ENCODE measurements at regions not wholly inside any gene's neighbourhood (a gene's known extent, or its start where the extent isn't known, plus 50 kb on each side); places are given as distances from the start of the nearest gene placed in this dataset.
"Not testable (repeated sequence)": the region's sequence is repeated elsewhere in the genome, so short reads cannot be mapped to it uniquely, and the experiment has no call there.

DNA sequence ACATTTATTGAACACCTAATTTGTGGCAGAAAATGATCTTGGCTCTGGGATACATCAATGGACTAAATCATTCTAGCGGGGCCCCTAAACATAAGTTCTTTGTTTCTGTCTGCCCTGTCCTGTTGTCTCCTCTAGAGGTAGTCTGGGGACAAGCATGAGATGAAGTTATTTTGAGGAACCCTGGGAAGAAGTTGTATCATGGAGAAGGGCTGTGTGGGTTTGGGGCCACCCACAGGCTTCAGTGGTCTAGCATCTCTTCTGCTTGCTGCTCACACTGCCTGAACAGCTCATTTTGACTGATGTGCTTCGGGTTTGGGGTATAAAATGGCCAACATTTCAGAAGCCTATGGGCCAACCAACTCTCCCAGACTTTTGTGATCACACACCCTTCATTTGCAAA lies 50.3 kb upstream of the OSBPL11 start:
- DNase-seq, result no peak

DNA sequence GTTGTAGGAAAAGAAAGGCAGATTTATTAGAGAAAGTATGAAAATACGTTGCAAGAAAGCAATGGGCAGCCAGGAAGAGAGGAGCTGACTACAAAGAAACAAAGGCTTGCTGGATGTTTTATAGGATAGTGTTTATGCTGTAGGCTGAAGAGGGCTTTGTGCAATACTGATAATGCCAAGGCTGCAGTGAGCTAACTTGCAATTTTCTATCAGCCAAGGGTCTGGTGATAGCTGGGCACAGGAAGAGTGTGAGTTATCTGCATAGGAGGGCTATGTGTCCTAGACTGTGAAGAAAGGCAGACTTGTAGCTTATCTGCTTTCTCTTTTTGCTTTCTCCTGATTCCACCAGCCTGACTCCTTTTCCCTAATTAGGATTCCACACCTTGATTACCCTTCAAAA lies 51.3 kb upstream of the OSBPL11 start:
- DNase-seq, result no peak

DNA sequence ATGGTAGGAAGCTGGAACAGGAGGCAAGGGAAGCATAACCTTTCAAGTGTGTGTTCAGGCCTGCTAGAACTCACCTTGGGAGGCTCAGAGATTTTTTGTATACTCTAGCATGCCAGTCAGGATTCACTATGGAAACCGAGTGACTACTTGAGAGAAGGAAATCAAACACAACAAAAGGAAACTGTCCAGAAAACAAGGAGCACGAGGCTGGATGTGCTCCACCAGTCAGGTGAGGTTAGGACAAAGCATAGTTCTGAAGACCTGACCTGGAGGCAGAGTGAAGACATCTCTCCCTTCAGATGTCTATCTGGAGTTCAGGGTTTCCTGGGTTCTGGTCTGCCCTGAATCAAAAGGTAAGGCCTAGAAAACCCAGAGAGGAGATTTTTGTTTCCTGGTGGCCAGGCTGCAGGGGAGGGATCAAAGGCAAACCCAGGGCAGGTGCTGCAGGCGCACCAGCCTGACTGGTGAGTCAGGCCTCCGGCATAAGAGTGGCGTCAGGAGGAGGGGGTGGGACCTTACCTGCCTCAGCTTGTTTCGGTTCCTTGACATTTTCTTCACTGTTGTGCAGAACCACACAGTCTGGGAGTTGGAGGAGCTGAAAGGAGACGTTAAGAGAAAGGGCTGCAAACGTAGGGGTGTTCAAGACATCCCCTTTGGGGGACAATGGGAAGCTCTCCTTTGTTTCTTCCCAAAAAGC lies 52.2 kb upstream of the OSBPL11 start:
- DNase-seq, result no peak

DNA sequence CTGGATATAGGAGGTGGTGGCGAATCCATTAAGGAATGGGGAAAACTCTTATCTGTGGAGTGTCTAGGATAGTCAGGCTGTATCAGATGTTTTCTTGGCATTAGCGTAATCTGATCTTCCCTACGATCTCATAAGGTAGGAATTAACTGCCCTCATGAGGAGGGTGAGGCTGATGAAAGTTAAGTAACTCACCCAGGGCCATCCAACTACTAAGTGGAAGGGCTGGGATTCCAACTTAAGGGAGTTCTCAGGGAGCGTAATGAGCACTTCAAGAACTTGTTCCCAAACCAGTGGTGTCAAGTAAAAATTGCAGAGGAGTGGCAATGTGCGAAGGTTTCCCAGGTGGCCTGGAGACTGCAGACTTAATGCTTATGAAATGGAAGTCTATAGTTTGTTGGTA lies 55.9 kb upstream of the OSBPL11 start:
- no peak for DNase-seq

DNA sequence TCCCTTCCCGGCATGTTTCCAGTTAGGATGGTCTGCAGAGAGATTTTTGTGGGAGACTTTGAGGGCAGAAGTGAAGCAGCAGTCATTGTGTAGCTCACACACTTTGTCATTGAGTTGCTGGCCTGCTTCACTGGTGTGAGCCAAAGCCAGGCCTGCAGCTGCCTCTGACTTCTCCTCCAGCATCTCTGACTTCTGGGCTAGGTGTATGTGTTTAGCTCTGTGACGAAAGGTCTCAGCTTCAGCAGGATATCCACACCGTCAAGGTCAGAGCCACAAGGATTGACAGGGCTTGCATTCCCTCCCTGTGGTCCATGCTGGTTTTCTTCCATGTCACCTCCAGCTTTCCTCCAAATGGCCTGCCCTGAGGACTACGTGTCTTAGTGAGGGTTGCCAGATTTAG lies 57.1 kb upstream of the OSBPL11 start:
- no peak for DNase-seq

DNA sequence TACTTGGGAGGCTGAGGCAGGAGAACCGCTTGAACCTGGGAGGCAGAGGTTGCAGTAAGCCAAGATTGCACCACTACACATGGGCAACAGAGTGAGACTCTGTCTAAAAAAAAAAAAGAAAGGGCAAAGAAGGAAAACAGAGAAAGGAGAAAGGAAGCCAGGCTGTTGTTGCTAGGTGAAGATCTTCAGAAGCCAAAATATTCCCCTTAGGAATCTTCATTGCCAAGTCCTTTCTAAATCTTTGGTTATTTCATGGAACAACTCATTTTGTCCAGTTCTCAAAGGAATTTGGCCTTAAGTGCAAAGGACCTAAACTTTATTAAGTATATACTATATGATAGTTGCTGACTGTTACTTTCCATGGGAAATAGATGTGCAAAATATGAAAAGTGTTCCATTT lies 59.2 kb upstream of the OSBPL11 start:
- DNase-seq, result no peak

DNA sequence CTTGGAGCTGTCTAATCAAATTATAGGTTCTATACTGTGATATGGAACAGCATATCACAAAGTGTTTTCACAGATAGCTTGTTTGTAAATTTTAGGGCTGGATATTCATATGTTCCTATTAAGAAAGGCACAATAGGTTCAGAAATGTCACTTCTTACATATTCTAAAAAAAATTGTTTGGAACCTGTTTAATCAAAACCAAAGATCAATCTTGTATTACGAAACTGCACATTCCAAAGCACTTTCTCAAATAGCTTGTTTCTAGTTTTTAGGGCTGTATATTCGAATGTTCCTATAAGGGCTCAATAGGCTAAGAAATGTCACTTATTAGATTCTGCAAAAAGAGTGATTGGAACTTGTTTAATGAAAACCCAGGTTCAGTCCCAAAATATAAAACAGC lies 67.4 kb upstream of the OSBPL11 start:
- no peak for DNase-seq

DNA sequence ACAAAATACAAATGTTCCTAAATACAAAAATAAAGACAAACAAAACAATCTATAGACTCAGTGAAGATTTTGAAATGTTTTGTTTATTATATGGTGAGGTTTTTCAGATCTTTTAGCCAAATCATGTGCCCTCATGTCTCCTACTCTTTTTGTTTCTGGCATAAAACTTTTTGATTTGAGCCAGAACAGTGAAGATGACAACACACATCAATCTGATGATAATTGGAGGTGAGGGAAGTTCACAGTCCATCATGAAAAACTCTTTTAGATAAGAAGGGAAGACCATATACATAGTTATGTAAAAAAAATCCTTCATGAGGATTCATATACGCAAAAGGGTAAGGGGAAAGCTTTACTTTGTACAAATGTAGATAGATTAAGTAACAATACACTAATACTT lies 75.1 kb upstream of the OSBPL11 start:
- DNase-seq, result no peak

DNA sequence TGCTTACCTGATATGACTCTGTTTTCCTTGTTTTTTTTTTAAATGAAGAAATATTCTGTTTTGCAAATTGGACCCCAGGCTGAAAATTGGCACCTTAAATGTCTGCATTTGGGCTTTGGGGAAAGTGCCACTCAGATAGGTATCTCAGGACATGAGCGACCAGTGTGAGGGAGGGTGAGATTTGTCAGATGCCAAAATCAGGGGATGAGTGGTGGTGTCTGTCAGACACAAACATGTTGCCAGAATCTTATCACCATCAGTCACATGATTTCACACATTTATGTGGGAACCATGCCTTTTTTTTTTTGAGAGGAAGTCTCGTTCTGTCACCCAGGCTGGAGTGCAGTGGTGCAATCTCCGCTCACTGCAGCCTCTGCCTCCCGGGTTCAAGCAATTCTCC lies 75.6 kb upstream of the OSBPL11 start:
- no peak for DNase-seq

DNA sequence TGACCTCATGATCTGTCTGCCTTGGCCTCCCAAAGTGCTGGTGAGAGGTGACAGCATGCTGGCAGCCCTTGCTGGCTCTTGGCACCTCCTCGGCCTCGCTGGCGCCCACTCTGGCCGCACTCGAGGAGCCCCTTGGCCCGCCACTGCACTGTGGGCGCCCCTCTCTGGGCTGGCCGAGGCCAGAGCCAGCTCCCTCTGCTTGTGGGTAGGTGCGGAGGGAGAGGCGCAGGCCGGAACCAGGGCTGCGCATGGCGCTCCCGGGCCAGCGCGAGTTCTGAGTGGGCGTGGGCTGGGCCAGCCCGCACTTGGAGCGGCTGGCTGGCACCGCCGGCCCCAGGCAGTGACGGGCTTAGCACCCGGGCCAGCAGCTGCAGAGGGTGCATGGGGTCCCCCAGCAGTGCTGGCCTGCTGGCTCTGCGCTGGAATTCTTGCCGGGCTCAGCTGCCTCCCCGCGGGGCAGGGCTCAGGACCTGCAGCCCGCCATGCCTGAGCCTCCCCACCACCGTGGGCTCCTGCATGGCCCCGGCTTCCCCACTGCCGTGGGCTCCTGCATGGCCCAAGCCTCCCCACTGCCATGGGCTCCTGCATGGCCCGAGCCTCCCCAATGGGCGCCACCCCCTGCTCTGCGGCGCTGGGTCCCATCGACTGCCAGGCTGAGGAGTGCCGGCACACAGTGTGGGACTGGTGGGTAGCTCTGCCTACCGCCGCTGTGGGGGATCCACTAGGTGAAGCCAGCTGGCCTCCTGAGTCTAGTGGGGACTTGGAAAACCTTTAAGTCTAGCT lies 76.4 kb upstream of the OSBPL11 start:
- no peak for DNase-seq

DNA sequence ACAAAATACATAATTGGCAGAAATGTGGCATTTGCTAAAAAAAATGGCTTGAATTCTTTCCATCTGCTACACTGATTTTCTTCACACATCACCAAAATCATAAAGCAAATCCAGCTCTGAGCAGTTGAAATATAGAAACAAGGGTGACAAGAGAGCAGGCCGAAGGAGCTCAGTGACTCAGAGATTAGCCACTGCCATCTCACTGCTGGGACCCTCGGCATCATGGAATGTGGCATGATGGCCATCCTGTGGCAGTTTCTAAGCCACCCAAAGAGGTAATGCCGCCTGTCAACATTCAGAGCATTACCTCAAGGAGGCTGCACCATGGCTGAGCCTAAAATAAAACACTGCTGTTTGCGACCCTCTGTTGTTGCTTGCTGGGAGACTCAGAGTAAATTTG lies 80.5 kb upstream of the OSBPL11 start:
- DNase-seq, result no peak

DNA sequence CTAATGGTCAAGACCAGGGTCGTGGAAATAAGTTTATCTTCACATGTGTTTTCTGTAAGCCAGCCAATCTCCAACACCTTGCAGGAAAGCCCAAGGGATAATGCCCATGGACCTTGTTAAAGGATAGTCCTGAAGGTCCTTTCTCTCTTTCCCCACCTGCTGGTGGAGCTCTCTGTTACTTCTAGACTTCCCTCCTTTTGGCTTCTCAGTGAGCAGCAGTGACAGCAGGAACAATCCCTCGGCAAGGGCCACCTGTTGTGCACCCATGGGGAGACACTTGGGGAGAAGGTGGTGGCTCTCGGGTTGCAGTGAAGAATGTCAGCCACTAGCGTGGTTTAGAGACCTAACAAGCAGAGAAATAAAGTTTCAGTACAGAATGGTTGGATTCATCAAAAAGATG lies 84.0 kb upstream of the OSBPL11 start:
- no peak for DNase-seq

DNA sequence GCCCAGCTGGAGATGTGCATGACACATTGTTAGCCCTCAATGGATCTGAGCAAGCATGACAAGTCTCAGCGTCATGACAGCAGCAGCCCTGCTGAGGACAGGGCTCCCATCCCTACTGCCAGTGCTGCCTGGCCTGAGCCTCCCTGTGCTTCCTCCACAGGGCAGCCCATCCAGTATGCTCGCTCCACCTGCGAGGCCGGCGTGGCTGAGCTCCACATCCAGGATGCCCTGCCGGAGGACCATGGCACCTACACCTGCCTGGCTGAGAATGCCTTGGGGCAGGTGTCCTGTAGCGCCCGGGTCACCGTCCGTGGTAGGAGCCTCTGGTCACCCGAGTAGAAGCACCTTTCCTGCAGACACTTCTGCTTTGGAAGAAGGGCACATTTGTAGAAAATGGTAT lies 85.8 kb upstream of the OSBPL11 start:
- DNase-seq, result no peak

DNA sequence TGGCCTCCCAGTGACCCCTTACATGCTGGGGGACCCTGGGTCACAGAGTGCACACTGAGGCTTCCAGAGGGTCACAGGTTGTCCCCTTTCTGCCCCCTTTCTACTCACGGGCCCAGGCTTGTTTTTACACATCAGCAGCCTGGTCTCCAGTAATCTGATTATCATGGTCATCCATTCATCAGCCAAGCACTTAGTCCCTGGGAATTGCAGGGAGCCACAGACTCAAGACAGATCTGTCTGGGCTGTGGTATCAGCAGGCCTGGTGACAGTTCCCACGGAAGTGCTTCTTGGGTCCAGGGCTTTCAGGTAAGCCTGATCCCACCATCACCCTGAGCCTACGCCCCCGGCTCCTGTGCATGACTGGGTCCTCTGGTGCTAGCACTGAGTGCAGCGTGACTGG lies 86.6 kb upstream of the OSBPL11 start:
- DNase-seq, result not testable (repeated sequence)

DNA sequence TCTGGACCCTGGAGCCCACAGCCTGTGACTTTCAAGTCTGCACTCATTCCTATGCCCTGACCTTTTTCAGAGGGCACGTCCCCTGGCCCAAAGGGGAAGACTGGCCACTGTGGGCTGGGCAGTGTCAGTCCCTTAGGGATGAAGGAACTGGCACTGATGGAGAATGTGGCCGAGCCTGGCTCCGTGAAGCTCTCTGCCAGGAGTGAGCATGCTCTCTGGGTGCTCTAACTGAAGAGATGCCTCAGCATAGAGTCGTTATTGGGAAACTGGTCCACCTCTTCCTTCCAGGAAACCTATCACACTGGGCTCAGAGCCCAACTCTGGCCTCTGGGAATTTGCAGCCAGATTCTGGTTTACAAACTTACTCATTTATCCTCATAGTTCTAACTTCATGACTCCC lies 87.3 kb upstream of the OSBPL11 start:
- not testable (repeated sequence) for DNase-seq

DNA sequence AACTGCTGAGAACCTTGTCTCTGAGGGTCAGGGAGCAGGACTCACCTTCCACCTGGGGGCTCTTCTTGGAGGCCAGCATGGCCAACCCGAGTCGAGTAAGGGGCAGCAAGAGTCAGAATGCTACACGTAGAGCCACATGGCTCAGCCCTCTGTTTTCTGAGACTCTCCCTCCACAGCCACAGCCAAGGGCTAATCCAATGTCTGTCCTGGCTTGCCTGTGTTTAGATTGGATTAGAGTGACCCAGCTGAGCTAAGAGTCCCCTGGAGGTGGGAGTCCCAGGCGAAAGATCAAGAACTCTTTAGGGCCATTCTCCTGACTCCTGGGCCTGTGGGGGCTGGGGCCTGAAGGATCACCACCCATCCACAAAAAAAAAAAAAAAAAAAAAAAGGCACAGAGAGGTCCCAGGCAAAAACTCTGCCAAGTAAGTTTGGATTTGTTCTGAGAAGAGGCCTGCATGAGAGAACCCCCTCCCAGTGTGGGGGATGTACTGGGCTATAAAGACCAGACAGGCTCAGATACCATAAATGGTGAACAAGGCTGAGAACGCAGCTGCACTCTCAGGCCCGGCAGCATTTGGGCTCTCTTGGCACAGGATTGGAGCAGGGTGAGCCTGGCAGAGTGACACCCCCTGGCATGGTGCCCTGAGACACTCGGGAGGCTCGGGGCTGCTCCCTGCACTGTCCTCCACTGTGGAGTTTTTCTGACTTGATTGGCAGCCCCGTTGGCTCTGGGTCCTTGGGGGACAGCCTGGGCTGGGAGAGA lies 88.0 kb upstream of the OSBPL11 start:
- peak in 1 of 2 experiments; percentile 36 for DNase-seq

DNA sequence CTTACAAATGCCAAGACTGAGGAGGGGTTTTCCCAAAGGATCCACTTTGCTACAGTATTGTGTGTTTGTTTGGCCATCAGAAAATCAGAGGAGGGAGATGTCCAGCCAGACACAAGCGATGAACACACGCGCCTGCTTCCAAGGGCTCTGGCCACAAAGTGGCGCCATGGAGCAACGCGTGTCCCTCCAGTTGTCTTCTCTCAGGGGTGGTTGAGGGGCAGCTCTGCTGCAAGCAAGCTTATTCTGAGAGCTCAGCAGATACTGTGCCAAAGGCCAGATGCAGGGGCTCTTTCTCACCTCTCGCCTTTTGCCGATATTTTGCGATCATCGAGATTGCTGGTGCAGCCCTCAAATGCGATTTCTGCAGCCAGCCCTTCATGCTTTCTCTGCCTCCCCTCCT lies 88.9 kb upstream of the OSBPL11 start:
- DNase-seq, result peak in 1 of 2 experiments; percentile 18

DNA sequence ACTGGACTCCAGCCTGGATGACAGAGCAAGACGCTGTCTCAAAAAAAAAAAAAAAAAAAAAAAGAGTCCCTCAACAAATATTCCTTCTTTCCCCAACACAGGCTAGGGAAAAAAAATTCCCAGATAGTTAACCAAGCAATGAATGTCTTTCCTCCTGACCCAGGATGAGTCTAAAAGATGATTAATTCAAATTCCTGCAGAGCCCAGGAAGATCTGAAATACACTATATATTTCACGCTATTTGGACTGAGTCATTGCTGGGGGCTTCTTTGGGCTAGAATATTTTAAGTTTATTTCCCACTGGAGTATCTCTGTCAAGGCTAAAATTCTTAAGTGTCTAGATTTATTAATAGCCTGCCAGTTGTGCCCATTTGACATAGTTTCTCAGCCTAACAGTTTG lies 90.4 kb upstream of the OSBPL11 start:
- DNase-seq, result not testable (repeated sequence)

DNA sequence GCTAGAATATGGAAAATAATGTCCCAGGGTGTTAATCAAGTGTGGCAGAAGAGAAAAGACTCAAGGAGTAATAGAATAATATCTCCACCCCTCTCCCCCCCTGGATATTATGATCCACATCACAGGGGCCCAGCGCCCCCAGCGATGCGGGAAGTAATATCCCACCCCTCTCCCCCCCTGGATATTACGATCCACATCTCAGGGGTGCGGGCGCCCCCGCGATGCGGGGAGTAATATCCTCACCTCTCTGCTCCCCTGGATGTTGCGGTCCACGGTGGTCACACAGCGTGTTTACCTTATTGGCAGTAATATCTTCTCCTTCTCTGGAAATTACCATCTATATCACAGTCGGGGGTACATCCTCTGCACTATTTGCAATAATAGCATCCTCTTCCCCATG lies 97.1 kb upstream of the OSBPL11 start:
- no peak for DNase-seq

DNA sequence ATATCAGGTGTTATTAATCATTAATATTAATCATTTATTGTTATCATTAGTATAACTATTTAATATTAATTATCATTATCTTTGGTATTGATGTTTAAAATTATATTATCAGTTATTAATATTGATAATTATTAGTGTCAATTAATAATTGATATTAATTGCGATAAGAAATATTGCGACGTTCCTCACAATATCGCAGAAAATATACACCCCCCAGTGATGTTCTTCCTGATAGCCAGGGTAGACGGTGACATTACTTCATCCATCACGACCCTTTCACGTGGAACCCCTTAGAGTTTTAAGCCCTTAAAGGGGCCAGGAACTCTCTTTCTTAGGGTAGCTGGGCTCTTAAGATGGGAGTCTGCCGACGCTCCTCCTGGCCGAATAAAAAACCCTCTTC lies 98.6 kb upstream of the OSBPL11 start:
- no peak for DNase-seq

DNA sequence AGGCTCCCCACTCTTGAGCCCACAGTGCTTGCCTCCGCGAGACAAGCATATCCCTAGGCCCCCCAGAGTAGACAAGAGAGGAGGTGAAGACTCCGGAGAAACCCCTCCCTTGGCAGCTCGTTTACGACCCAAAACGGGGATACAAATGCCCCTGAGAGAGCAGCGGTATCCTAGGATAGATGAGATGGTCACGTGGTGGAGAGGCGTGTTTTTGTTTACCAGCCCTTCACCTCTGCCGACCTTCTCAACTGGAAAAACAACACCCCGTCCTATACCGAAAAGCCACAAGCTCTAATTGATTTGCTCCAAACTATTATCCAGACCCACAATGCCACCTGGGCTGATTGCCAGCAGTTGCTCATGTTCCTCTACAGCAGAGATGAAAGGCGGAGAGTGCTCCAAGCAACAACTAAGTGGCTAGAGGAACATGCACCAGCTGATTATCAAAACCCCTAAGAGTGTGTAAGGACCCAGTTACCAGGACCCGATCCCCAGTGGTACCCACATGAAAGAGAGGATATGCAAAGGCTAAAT lies 99.5 kb upstream of the OSBPL11 start:
- DNase-seq, result peak in 1 of 2 experiments; percentile 4

DNA sequence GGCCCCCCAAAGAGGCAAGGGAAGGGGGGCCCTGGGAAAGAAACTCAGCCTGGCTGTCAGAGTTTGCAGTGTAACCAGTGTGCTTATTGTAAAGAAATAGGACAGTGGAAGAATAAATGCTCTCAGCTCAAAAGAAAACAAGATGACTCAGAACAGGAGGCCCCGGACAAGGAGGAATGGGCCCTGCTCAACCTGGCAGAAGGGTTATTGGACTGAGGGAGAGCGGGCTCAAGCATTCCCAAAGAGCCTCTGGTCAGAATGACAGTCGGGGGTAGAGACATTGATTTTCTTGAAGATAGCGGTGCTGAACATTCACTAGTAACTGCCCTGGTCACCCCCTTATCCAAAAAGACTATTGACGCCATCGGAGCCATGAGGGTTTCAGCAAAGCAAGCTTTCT lies 100.4 kb upstream of the OSBPL11 start:
- DNase-seq, result no peak

DNA sequence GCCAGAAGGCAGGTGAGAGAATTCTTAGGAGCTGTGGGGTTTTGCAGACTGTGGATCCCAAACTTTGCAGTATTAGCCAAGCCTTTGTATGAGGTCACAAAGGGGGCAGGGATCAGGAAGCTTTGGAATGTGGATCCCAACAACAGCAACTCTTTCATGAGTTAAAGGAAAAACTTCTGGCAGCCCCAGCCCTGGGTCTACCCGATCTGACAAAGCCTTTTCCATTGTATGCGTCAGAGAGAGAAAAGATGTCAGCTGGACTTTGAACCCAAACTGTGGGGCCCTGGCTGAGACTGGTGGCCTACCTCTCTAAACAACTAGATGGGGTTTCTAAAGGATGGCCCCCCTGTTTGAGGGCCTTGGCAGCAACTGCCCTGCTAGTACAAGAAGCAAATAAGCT lies 101.8 kb upstream of the OSBPL11 start:
- DNase-seq, result not testable (repeated sequence)
